PC-3 (cell line): ENCODE measurements at regions not wholly inside any gene's neighbourhood (a gene's known extent, or its start where the extent isn't known, plus 50 kb on each side); places are given as distances from the start of the nearest gene placed in this dataset.

ENCODE experiments used
- CTCF ChIP-seq: fragments of 300-600 bp; sonication (generic); conservative IDR thresholded peaks from 2 replicates; pipeline ENCODE4 v1.5.1; 2017; ENCODE audit warnings: antibody characterized with exemption, low read depth, mild to moderate bottlenecking, low read length
- EZH2 ChIP-seq: fragments of 300-600 bp; sonication (generic); IDR thresholded peaks from one replicate; pipeline ENCODE4 v1.6.1; 2017; ENCODE audit warnings: antibody characterized with exemption, mild to moderate bottlenecking, low read length; ENCODE audit not compliant: unreplicated experiment
- EZH2phosphoT487 ChIP-seq: fragments of 300-600 bp; sonication (generic); IDR thresholded peaks from 2 replicates; pipeline ENCODE4 v1.6.1; 2018; ENCODE audit warnings: mild to moderate bottlenecking, antibody characterized with exemption, low read length, borderline replicate concordance

GRCh38 chr5:24215114-24215513 is 429.7 kb downstream of the CDH10 start:
- TF ChIP-seq CTCF: no peak
- TF ChIP-seq EZH2: no peak
- no peak for TF ChIP-seq EZH2phosphoT487
